Medulla oblongata (tissue), 1 donor: ENCODE measurements at regions not wholly inside any gene's neighbourhood (a gene's known extent, or its start where the extent isn't known, plus 50 kb on each side); places are given as distances from the start of the nearest gene placed in this dataset.

Experiments used
- DNase-seq: peaks from one replicate; pipeline ENCODE4 v3.0.0-alpha.2; 2015; ENCODE audit errors: extremely low spot score

- DNase-seq, result no peak
These were observed 86.5 kb upstream of the GPM6B start for GRCh38 chrX:13903405-13903804.

- no peak for DNase-seq
These were observed 85.5 kb upstream of the GPM6B start for GRCh38 chrX:13902406-13902805.

GRCh38 chrX:13901354-13901753 is 84.5 kb upstream of the GPM6B start:
- DNase-seq, result no peak

GRCh38 chrX:13900351-13900750 is 83.5 kb upstream of the GPM6B start:
- DNase-seq, result no peak

GRCh38 chrX:13899607-13900006 is 82.7 kb upstream of the GPM6B start:
- peak; percentile 45 for DNase-seq

GRCh38 chrX:13898603-13899002 is 81.7 kb upstream of the GPM6B start:
- no peak for DNase-seq

- peak; percentile 58 for DNase-seq
These were observed 81.2 kb upstream of the GPM6B start for GRCh38 chrX:13898083-13898482.

- DNase-seq, result no peak
These were observed 80.7 kb upstream of the GPM6B start for GRCh38 chrX:13897566-13897965.

GRCh38 chrX:13894888-13895565 is 78.1 kb upstream of the GPM6B start:
- DNase-seq, result no peak

GRCh38 chrX:13893826-13894225 is 76.9 kb upstream of the GPM6B start:
- no peak for DNase-seq

- DNase-seq, result no peak
These were observed 76.0 kb upstream of the GPM6B start for GRCh38 chrX:13892856-13893255.

- DNase-seq, result peak; percentile 89
These were observed 74.7 kb upstream of the GPM6B start for GRCh38 chrX:13891377-13892140.

GRCh38 chrX:13890806-13891205 is 73.9 kb upstream of the GPM6B start:
- DNase-seq, result no peak

- peak; percentile 78 for DNase-seq
These were observed 71.4 kb upstream of the GPM6B start for GRCh38 chrX:13888284-13888683.

GRCh38 chrX:13885591-13885990 is 68.7 kb upstream of the GPM6B start:
- DNase-seq, result no peak

- no peak for DNase-seq
These were observed 59.8 kb upstream of the GPM6B start for GRCh38 chrX:13876652-13877051.

- no peak for DNase-seq
These were observed 58.7 kb upstream of the GPM6B start for GRCh38 chrX:13875572-13875971.

GRCh38 chrX:13868591-13868990 is 51.7 kb upstream of the GPM6B start:
- no peak for DNase-seq
